Gastroesophageal sphincter (tissue), 3 donors: ENCODE measurements at regions not wholly inside any gene's neighbourhood (a gene's known extent, or its start where the extent isn't known, plus 50 kb on each side); places are given as distances from the start of the nearest gene placed in this dataset.
"Not testable (repeated sequence)": the region's sequence is repeated elsewhere in the genome, so short reads cannot be mapped to it uniquely, and the experiment has no call there.

ENCODE experiments used
- CTCF ChIP-seq, 4 experiments: fragments of 200-600 bp in 2 of 4; fragments of 450-650 bp in 2 of 4; sonication (generic) in 1 of 4; IDR thresholded peaks; one replicate each; pipeline ENCODE4 v1.5.1; 2017 to 2019; ENCODE audit warnings: antibody characterized with exemption in 4 of 4, mild to moderate bottlenecking in 2 of 4, moderate library complexity in 2 of 4
- POLR2AphosphoS5 ChIP-seq: sonication (generic); formaldehyde crosslinking; IDR thresholded peaks from one replicate; pipeline ENCODE4 v1.6.1; 2017; ENCODE audit warnings: antibody characterized with exemption

- not testable (repeated sequence) for TF ChIP-seq CTCF (IDR thresholded peaks at IDR 0.05); POLR2AphosphoS5
Observed at GRCh38 chr15:99784800-99785199, 51.6 kb upstream of the LYSMD4 start.
